WTC11 (cell line): ENCODE measurements at regions not wholly inside any gene's neighbourhood (a gene's known extent, or its start where the extent isn't known, plus 50 kb on each side); places are given as distances from the start of the nearest gene placed in this dataset.

Source experiments
- ATAC-seq: fragments of 200-7000 bp; cut with Tn5 transposase; 2 replicates; pipeline ENCODE4 v1.10.0; 2021; ENCODE audit warnings: mild to moderate bottlenecking, moderate library complexity
- CTCF ChIA-PET: fragments of 300-600 bp; sonication (Branson Sonifier 250); formaldehyde crosslinking; loops from one replicate; lab custom pipeline; 2021; ENCODE audit warnings: antibody characterized with exemption; lab: Charles Lee
- POLR2A ChIA-PET: fragments of 350-600 bp; sonication (Branson Sonifier 250); formaldehyde crosslinking; loops from one replicate; lab custom pipeline; 2021; ENCODE audit warnings: antibody characterized with exemption; lab: Charles Lee
- DNase-seq: peaks from one replicate; pipeline ENCODE4 v3.0.0; 2021; ENCODE audit warnings: low spot score
- H3K27ac Mint-ChIP-seq: 2 replicates; pipeline ENCODE4 v1.8.0; 2021; ENCODE audit warnings: mixed read lengths
- H3K27me3 Mint-ChIP-seq: 2 replicates; pipeline ENCODE4 v1.8.0; 2021; ENCODE audit warnings: low read depth, mild to moderate bottlenecking, moderate library complexity, mixed read lengths
- H3K36me3 Mint-ChIP-seq: 2 replicates; pipeline ENCODE4 v1.8.0; 2021; ENCODE audit warnings: mixed read lengths
- H3K4me1 Mint-ChIP-seq: 2 replicates; pipeline ENCODE4 v1.8.0; 2022; ENCODE audit warnings: mixed read lengths
- H3K4me3 Mint-ChIP-seq: 2 replicates; pipeline ENCODE4 v1.8.0; 2021; ENCODE audit warnings: mild to moderate bottlenecking, moderate library complexity, mixed read lengths
- H3K9me3 Mint-ChIP-seq: 2 replicates; pipeline ENCODE4 v1.8.0; 2021; ENCODE audit warnings: mixed read lengths
- AR ChIP-seq: fragments of 250-450 bp; sonication (Bioruptor Pico); IDR thresholded peaks from 2 replicates; pipeline ENCODE4 v1.9.0; 2021; ENCODE audit warnings: mild to moderate bottlenecking
- ATF3 ChIP-seq: sonication (generic); formaldehyde crosslinking; conservative IDR thresholded peaks from 2 replicates; pipeline ENCODE4 v1.8.1; 2022; ENCODE audit warnings: mild to moderate bottlenecking, missing genetic modification reagents
- ELF4 ChIP-seq: sonication (generic); formaldehyde crosslinking; IDR thresholded peaks from 2 replicates; pipeline ENCODE4 v1.8.1; 2022; ENCODE audit warnings: low read depth, mild to moderate bottlenecking, moderate library complexity, missing genetic modification reagents
- EMX1 ChIP-seq: fragments of 250-450 bp; sonication (Bioruptor Pico); IDR thresholded peaks from 2 replicates; pipeline ENCODE4 v1.8.0; 2021; ENCODE audit warnings: mild to moderate bottlenecking
- FOXK1 ChIP-seq: sonication (generic); formaldehyde crosslinking; IDR thresholded peaks from 2 replicates; pipeline ENCODE4 v1.8.0; 2022; ENCODE audit warnings: mild to moderate bottlenecking, moderate library complexity, missing genetic modification reagents
- NFATC4 ChIP-seq: fragments of 250-450 bp; sonication (Bioruptor Pico); IDR thresholded peaks from 2 replicates; pipeline ENCODE4 v1.9.0; 2021; ENCODE audit warnings: mild to moderate bottlenecking
- NFYB ChIP-seq: sonication (generic); formaldehyde crosslinking; conservative IDR thresholded peaks from 2 replicates; pipeline ENCODE4 v1.8.0; 2022; ENCODE audit warnings: low read depth, missing genetic modification reagents
- NR1H2 ChIP-seq: sonication (generic); formaldehyde crosslinking; IDR thresholded peaks from 2 replicates; pipeline ENCODE4 v1.9.0; 2021; ENCODE audit warnings: mild to moderate bottlenecking, moderate library complexity, missing genetic modification reagents
- PRDM15 ChIP-seq: sonication (generic); formaldehyde crosslinking; IDR thresholded peaks from 2 replicates; pipeline ENCODE4 v1.8.0; 2022; ENCODE audit warnings: missing genetic modification reagents
- PRRX2 ChIP-seq: fragments of 250-450 bp; sonication (Bioruptor Pico); IDR thresholded peaks from 2 replicates; pipeline ENCODE4 v1.8.0; 2021; ENCODE audit warnings: mild to moderate bottlenecking
- RORB ChIP-seq: fragments of 250-450 bp; sonication (Bioruptor Pico); IDR thresholded peaks from 2 replicates; pipeline ENCODE4 v1.9.0; 2021; ENCODE audit warnings: mild to moderate bottlenecking
- SMAD4 ChIP-seq: sonication (generic); formaldehyde crosslinking; IDR thresholded peaks from 2 replicates; pipeline ENCODE4 v1.8.0; 2022; ENCODE audit warnings: mild to moderate bottlenecking, missing genetic modification reagents
- SOX15 ChIP-seq: fragments of 250-450 bp; sonication (Bioruptor Pico); IDR thresholded peaks from 2 replicates; pipeline ENCODE4 v1.9.0; 2021; ENCODE audit warnings: mild to moderate bottlenecking
- TCF7 ChIP-seq: sonication (generic); formaldehyde crosslinking; IDR thresholded peaks from 2 replicates; pipeline ENCODE4 v1.8.0; 2022; ENCODE audit warnings: mild to moderate bottlenecking, low read depth, missing genetic modification reagents, moderate library complexity
- TP53 ChIP-seq: sonication (generic); formaldehyde crosslinking; IDR thresholded peaks from 2 replicates; pipeline ENCODE4 v1.8.1; 2023; ENCODE audit warnings: mild to moderate bottlenecking, missing genetic modification reagents
- ZBTB21 ChIP-seq: sonication (generic); formaldehyde crosslinking; IDR thresholded peaks from 2 replicates; pipeline ENCODE4 v1.8.1; 2023; ENCODE audit warnings: mild to moderate bottlenecking, missing genetic modification reagents, borderline replicate concordance
- ZNF512 ChIP-seq: sonication (generic); formaldehyde crosslinking; IDR thresholded peaks from 2 replicates; pipeline ENCODE4 v1.8.1; 2022; ENCODE audit warnings: missing genetic modification reagents, borderline replicate concordance
- TF ChIP-seq, protein P1 (sequence below): sonication (generic); formaldehyde crosslinking; IDR thresholded peaks from 2 replicates; pipeline ENCODE4 v1.8.1; 2023; ENCODE audit warnings: mild to moderate bottlenecking, missing genetic modification reagents, moderate library complexity
- TF ChIP-seq, protein P2 (sequence below): sonication (generic); formaldehyde crosslinking; IDR thresholded peaks from 2 replicates; pipeline ENCODE4 v1.8.0; 2022; ENCODE audit warnings: mild to moderate bottlenecking, missing genetic modification reagents

DNA sequence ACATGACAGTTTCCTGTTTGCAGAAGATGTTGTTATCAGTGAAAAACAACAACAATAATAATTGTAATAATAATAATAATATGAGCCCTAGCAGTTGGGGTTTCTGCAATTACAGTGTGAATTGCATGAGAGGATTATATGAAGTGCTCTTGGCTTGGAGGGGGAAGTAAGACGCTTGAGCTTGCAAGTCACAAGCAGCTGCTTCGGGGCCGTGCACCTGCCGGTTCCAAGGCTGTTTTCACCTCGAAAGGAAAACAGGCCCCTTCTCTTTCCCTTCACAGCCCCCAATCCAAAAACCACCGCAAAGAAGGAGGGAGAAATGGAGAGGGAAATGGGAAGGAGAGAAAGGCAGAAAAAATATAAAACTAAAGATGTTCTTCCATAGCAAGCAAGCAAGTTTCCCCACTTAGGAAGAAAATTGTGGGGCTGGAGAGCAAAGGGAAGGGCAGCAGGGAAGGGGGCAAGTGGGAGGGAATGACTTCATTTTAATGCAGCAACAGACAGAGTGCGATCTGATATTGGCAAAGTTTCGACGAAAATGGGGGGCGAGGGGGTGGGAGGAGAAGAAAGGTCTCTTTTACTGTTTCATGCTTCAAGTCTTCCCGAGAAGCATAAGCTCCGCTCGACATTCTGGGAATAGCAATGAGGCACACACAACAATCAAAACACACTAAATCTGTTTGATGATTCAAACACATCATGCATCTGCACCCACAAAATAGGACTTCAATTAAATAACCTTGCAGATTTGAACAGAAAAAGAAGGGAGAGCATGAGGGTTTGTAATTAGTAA lies 284.2 kb upstream of the ATP11B start:
- H3K27me3 Mint-ChIP-seq: no peaks in the 10 kb centered on the region
- H3K9me3 Mint-ChIP-seq: 0 out of 2 replicates have a peak, but pooled peaks cover 7% of the 10 kb centered on the region
- ATAC-seq (peak; percentile 59; the same call in 1 of the 2 replicates), DNase-seq (peak; percentile 25)
- ChIA-PET CTCF (no interaction called here), POLR2A (interaction anchor here (0.6 kb wide), 1 partner anchor 650 kb away, joined by 3 read pairs; no protein-coding TSS in a partner anchor)
- TF ChIP-seq, protein P1, sequence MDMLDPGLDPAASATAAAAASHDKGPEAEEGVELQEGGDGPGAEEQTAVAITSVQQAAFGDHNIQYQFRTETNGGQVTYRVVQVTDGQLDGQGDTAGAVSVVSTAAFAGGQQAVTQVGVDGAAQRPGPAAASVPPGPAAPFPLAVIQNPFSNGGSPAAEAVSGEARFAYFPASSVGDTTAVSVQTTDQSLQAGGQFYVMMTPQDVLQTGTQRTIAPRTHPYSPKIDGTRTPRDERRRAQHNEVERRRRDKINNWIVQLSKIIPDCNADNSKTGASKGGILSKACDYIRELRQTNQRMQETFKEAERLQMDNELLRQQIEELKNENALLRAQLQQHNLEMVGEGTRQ (CRISPR knock-in tag): no peak
- TF ChIP-seq ATF3 (CRISPR knock-in tag): no peak
- no peak for TF ChIP-seq NR1H2 (CRISPR knock-in tag)
- TF ChIP-seq NFYB (CRISPR knock-in tag): no peak
- no peaks in the 10 kb centered on the region for H3K36me3 Mint-ChIP-seq
- peak overlapping the region; percentile 55; the same call in 1 of the 2 replicates for H3K27ac Mint-ChIP-seq
- peaks cover 27% of the 10 kb centered on the region for H3K4me1 Mint-ChIP-seq
- no peak overlapping the region for H3K4me3 Mint-ChIP-seq

DNA sequence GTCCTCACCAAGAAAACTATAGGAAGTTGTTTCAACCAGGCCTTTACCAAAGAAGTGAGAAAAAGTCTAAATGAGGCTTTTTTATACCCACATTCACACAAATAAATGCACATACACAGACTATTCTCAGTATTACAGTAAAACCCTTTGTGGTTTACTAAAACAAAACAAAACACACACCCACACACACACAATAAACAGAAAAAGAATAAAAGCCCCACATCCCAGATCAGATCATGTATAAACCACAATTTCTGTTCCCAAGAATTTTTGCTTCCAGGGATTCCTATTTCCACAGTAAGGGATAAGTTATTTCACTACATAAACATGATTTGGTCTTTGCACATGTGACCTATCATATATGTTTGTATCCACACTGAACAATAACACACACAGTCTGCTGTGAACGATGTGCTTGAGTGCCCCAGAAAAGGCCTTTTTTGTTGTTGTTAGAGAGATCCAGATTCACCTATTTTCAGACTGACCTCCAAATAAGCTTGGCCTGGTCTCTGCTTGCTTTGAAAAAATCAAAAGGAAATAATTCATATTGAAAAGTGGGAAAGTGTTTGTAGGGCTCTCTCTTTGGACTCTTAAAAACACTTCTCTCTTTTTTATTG lies 283.4 kb upstream of the ATP11B start:
- no peak for DNase-seq
- Mint-ChIP-seq H3K27me3 (no peaks in the 10 kb centered on the region), H3K4me1 (peaks cover 24% of the 10 kb centered on the region), H3K4me3 (no peak overlapping the region), H3K9me3 (0 out of 2 replicates have a peak, but pooled peaks cover 7% of the 10 kb centered on the region), H3K36me3 (no peaks in the 10 kb centered on the region), H3K27ac (no peak overlapping the region)
- ChIA-PET POLR2A (no interaction called here), CTCF (interaction anchor here (1.3 kb wide), 1 partner anchor 118 kb away, joined by 4 read pairs; no protein-coding TSS in a partner anchor)
- TF ChIP-seq ZNF512 (CRISPR knock-in tag) (no peak), RORB (CRISPR knock-in tag) (no peak), NFATC4 (CRISPR knock-in tag) (no peak), ELF4 (no peak), PRRX2 (no peak), SOX15 (no peak), FOXK1 (CRISPR knock-in tag) (no peak), PRDM15 (CRISPR knock-in tag) (no peak), SMAD4 (CRISPR knock-in tag) (no peak), AR (CRISPR knock-in tag) (no peak), EMX1 (CRISPR knock-in tag) (no peak), TP53 (CRISPR knock-in tag) (no peak), ZBTB21 (no peak), TCF7 (CRISPR knock-in tag) (no peak)
- TF ChIP-seq, protein P2, sequence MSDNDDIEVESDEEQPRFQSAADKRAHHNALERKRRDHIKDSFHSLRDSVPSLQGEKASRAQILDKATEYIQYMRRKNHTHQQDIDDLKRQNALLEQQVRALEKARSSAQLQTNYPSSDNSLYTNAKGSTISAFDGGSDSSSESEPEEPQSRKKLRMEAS: no peak
- no peak for ATAC-seq
